ENCODE measurements at regions not wholly inside any gene's neighbourhood (a gene's known extent, or its start where the extent isn't known, plus 50 kb on each side); places are given as distances from the start of the nearest gene placed in this dataset.
"Not testable (repeated sequence)": the region's sequence is repeated elsewhere in the genome, so short reads cannot be mapped to it uniquely, and the experiment has no call there.

- H3K4me2 ChIP-seq (ENCODE audit: low read length); DNase-seq; H3K36me3 ChIP-seq (ENCODE audit: control insufficient read depth, insufficient read depth, low read length); H3K4me3 ChIP-seq (ENCODE audit: low read length); H3K56ac ChIP-seq (ENCODE audit: low read length); H3K27ac ChIP-seq (ENCODE audit: low read depth, low read length); H3K18ac ChIP-seq (ENCODE audit: low read length); H2AK5ac ChIP-seq (ENCODE audit: low read length); H4K8ac ChIP-seq (ENCODE audit: low read depth, low read length); H2BK120ac ChIP-seq (ENCODE audit: low read depth, low read length); H3K4ac ChIP-seq (ENCODE audit: low read depth, low read length); H3K9ac ChIP-seq (ENCODE audit: low read length); H3K27me3 ChIP-seq (ENCODE audit: insufficient read depth, low read length, poor library complexity); H4K5ac ChIP-seq (ENCODE audit: low read length); H2BK15ac ChIP-seq (replicated peaks; ENCODE audit: low read depth); H2BK5ac ChIP-seq (ENCODE audit: low read length); H3K23ac ChIP-seq (ENCODE audit: low read length); H3K79me2 ChIP-seq (ENCODE audit: control insufficient read depth, insufficient read depth, low read length); H3K79me1 ChIP-seq (ENCODE audit: low read length); H3K4me1 ChIP-seq (ENCODE audit: control insufficient read depth, low read depth, low read length): not testable (repeated sequence)
- no CpG with 5 or more reads among the region's 10 CpGs for WGBS (ENCODE audit: extremely low coverage, insufficient coverage, low lambda C conversion rate)
Observed at GRCh38 chr5:176044431-176044830, 76.3 kb upstream of the THOC3 start.

GRCh38 chr5:176045442-176045841, 77.3 kb upstream of the THOC3 start:
- not testable (repeated sequence) for H3K27ac ChIP-seq (ENCODE audit: low read depth, low read length); H2AK5ac ChIP-seq (ENCODE audit: low read length); H4K5ac ChIP-seq (ENCODE audit: low read length); H3K9ac ChIP-seq (ENCODE audit: low read length); H3K79me1 ChIP-seq (ENCODE audit: low read length); H3K56ac ChIP-seq (ENCODE audit: low read length); H3K79me2 ChIP-seq (ENCODE audit: control insufficient read depth, insufficient read depth, low read length); H4K8ac ChIP-seq (ENCODE audit: low read depth, low read length); H3K27me3 ChIP-seq (ENCODE audit: insufficient read depth, low read length, poor library complexity); H2BK15ac ChIP-seq (replicated peaks; ENCODE audit: low read depth); H3K4ac ChIP-seq (ENCODE audit: low read depth, low read length); H3K23ac ChIP-seq (ENCODE audit: low read length); DNase-seq; H3K36me3 ChIP-seq (ENCODE audit: control insufficient read depth, insufficient read depth, low read length); H3K4me3 ChIP-seq (ENCODE audit: low read length); H3K4me2 ChIP-seq (ENCODE audit: low read length); H2BK120ac ChIP-seq (ENCODE audit: low read depth, low read length); H2BK5ac ChIP-seq (ENCODE audit: low read length); H3K18ac ChIP-seq (ENCODE audit: low read length); H3K4me1 ChIP-seq (ENCODE audit: control insufficient read depth, low read depth, low read length)
- no CpG with 5 or more reads among the region's 13 CpGs for WGBS (ENCODE audit: extremely low coverage, insufficient coverage, low lambda C conversion rate)

- no CpG with 5 or more reads among the region's 6 CpGs for WGBS (ENCODE audit: extremely low coverage, insufficient coverage, low lambda C conversion rate)
- H3K23ac ChIP-seq (ENCODE audit: low read length); H3K4me3 ChIP-seq (ENCODE audit: low read length); H3K27me3 ChIP-seq (ENCODE audit: insufficient read depth, low read length, poor library complexity); H2BK120ac ChIP-seq (ENCODE audit: low read depth, low read length); H2BK15ac ChIP-seq (replicated peaks; ENCODE audit: low read depth); H3K9ac ChIP-seq (ENCODE audit: low read length); H3K4me2 ChIP-seq (ENCODE audit: low read length); H4K5ac ChIP-seq (ENCODE audit: low read length); DNase-seq; H3K4ac ChIP-seq (ENCODE audit: low read depth, low read length); H2BK5ac ChIP-seq (ENCODE audit: low read length); H3K79me2 ChIP-seq (ENCODE audit: control insufficient read depth, insufficient read depth, low read length); H3K27ac ChIP-seq (ENCODE audit: low read depth, low read length); H3K36me3 ChIP-seq (ENCODE audit: control insufficient read depth, insufficient read depth, low read length); H3K79me1 ChIP-seq (ENCODE audit: low read length); H3K18ac ChIP-seq (ENCODE audit: low read length); H2AK5ac ChIP-seq (ENCODE audit: low read length); H3K4me1 ChIP-seq (ENCODE audit: control insufficient read depth, low read depth, low read length); H3K56ac ChIP-seq (ENCODE audit: low read length); H4K8ac ChIP-seq (ENCODE audit: low read depth, low read length): not testable (repeated sequence)
Observed at GRCh38 chr5:176048671-176049070, 80.6 kb upstream of the THOC3 start.

- H3K56ac ChIP-seq (ENCODE audit: low read length); H3K79me1 ChIP-seq (ENCODE audit: low read length); DNase-seq; H2BK15ac ChIP-seq (replicated peaks; ENCODE audit: low read depth); H2AK5ac ChIP-seq (ENCODE audit: low read length); H3K27ac ChIP-seq (ENCODE audit: low read depth, low read length); H3K4me3 ChIP-seq (ENCODE audit: low read length); H3K79me2 ChIP-seq (ENCODE audit: control insufficient read depth, insufficient read depth, low read length); H3K4me1 ChIP-seq (ENCODE audit: control insufficient read depth, low read depth, low read length); H3K4ac ChIP-seq (ENCODE audit: low read depth, low read length); H3K18ac ChIP-seq (ENCODE audit: low read length); H2BK120ac ChIP-seq (ENCODE audit: low read depth, low read length); H4K8ac ChIP-seq (ENCODE audit: low read depth, low read length); H4K5ac ChIP-seq (ENCODE audit: low read length); H3K9ac ChIP-seq (ENCODE audit: low read length); H2BK5ac ChIP-seq (ENCODE audit: low read length); H3K23ac ChIP-seq (ENCODE audit: low read length); H3K4me2 ChIP-seq (ENCODE audit: low read length); H3K36me3 ChIP-seq (ENCODE audit: control insufficient read depth, insufficient read depth, low read length); H3K27me3 ChIP-seq (ENCODE audit: insufficient read depth, low read length, poor library complexity): not testable (repeated sequence)
- no CpG with 5 or more reads among the region's 65 CpGs for WGBS (ENCODE audit: extremely low coverage, insufficient coverage, low lambda C conversion rate)
Observed at GRCh38 chr5:176060472-176061268, 92.6 kb upstream of the THOC3 start.

- not testable (repeated sequence) for H3K27me3 ChIP-seq (ENCODE audit: insufficient read depth, low read length, poor library complexity); H4K5ac ChIP-seq (ENCODE audit: low read length); H3K4me3 ChIP-seq (ENCODE audit: low read length); H2BK5ac ChIP-seq (ENCODE audit: low read length); H3K4me1 ChIP-seq (ENCODE audit: control insufficient read depth, low read depth, low read length); H3K79me2 ChIP-seq (ENCODE audit: control insufficient read depth, insufficient read depth, low read length); H2BK15ac ChIP-seq (replicated peaks; ENCODE audit: low read depth); H3K18ac ChIP-seq (ENCODE audit: low read length); H3K56ac ChIP-seq (ENCODE audit: low read length); H3K4ac ChIP-seq (ENCODE audit: low read depth, low read length); H4K8ac ChIP-seq (ENCODE audit: low read depth, low read length); H3K36me3 ChIP-seq (ENCODE audit: control insufficient read depth, insufficient read depth, low read length); H3K79me1 ChIP-seq (ENCODE audit: low read length); H3K4me2 ChIP-seq (ENCODE audit: low read length); H3K23ac ChIP-seq (ENCODE audit: low read length); H3K9ac ChIP-seq (ENCODE audit: low read length); H2AK5ac ChIP-seq (ENCODE audit: low read length); H3K27ac ChIP-seq (ENCODE audit: low read depth, low read length); H2BK120ac ChIP-seq (ENCODE audit: low read depth, low read length)
- DNase-seq = peak; percentile 28
- 100% methylated on average over 2 of the region's 30 CpGs for WGBS (ENCODE audit: extremely low coverage, insufficient coverage, low lambda C conversion rate)
Observed at GRCh38 chr5:176061269-176061622, 93.1 kb upstream of the THOC3 start.

GRCh38 chr5:176061660-176062059, 93.5 kb upstream of the THOC3 start:
- no CpG with 5 or more reads among the region's 21 CpGs for WGBS (ENCODE audit: extremely low coverage, insufficient coverage, low lambda C conversion rate)
- H3K23ac ChIP-seq (ENCODE audit: low read length) = not testable (repeated sequence)

More at GRCh38 chr5:176061660-176062059, 93.5 kb upstream of the THOC3 start:
- H3K79me1 ChIP-seq (ENCODE audit: low read length); H3K4me2 ChIP-seq (ENCODE audit: low read length); H2AK5ac ChIP-seq (ENCODE audit: low read length); H3K18ac ChIP-seq (ENCODE audit: low read length); H3K4me3 ChIP-seq (ENCODE audit: low read length); H3K27me3 ChIP-seq (ENCODE audit: insufficient read depth, low read length, poor library complexity); H3K79me2 ChIP-seq (ENCODE audit: control insufficient read depth, insufficient read depth, low read length); H3K4ac ChIP-seq (ENCODE audit: low read depth, low read length); H2BK5ac ChIP-seq (ENCODE audit: low read length); H3K9ac ChIP-seq (ENCODE audit: low read length); H2BK15ac ChIP-seq (replicated peaks; ENCODE audit: low read depth); H4K5ac ChIP-seq (ENCODE audit: low read length); H3K36me3 ChIP-seq (ENCODE audit: control insufficient read depth, insufficient read depth, low read length); H3K4me1 ChIP-seq (ENCODE audit: control insufficient read depth, low read depth, low read length); H2BK120ac ChIP-seq (ENCODE audit: low read depth, low read length); H3K27ac ChIP-seq (ENCODE audit: low read depth, low read length); H4K8ac ChIP-seq (ENCODE audit: low read depth, low read length); H3K56ac ChIP-seq (ENCODE audit: low read length); DNase-seq: not testable (repeated sequence)

Measured in mesendoderm (in vitro differentiated cells).